WTC11 (cell line): ENCODE measurements at regions not wholly inside any gene's neighbourhood (a gene's known extent, or its start where the extent isn't known, plus 50 kb on each side); places are given as distances from the start of the nearest gene placed in this dataset.
A peak's percentile ranks its signal among the peaks of the same experiment; 100 is the strongest.

Experiments used
- ATAC-seq: fragments of 200-7000 bp; cut with Tn5 transposase; 2 replicates; pipeline ENCODE4 v1.10.0; 2021; ENCODE audit warnings: mild to moderate bottlenecking, moderate library complexity
- CTCF ChIA-PET: fragments of 300-600 bp; sonication (Branson Sonifier 250); formaldehyde crosslinking; loops from one replicate; lab custom pipeline; 2021; ENCODE audit warnings: antibody characterized with exemption; lab: Charles Lee
- POLR2A ChIA-PET: fragments of 350-600 bp; sonication (Branson Sonifier 250); formaldehyde crosslinking; loops from one replicate; lab custom pipeline; 2021; ENCODE audit warnings: antibody characterized with exemption; lab: Charles Lee
- DNase-seq: peaks from one replicate; pipeline ENCODE4 v3.0.0; 2021; ENCODE audit warnings: low spot score
- H3K27ac Mint-ChIP-seq: 2 replicates; pipeline ENCODE4 v1.8.0; 2021; ENCODE audit warnings: mixed read lengths
- H3K27me3 Mint-ChIP-seq: 2 replicates; pipeline ENCODE4 v1.8.0; 2021; ENCODE audit warnings: low read depth, mild to moderate bottlenecking, moderate library complexity, mixed read lengths
- H3K36me3 Mint-ChIP-seq: 2 replicates; pipeline ENCODE4 v1.8.0; 2021; ENCODE audit warnings: mixed read lengths
- H3K4me1 Mint-ChIP-seq: 2 replicates; pipeline ENCODE4 v1.8.0; 2022; ENCODE audit warnings: mixed read lengths
- H3K4me3 Mint-ChIP-seq: 2 replicates; pipeline ENCODE4 v1.8.0; 2021; ENCODE audit warnings: mild to moderate bottlenecking, moderate library complexity, mixed read lengths
- H3K9me3 Mint-ChIP-seq: 2 replicates; pipeline ENCODE4 v1.8.0; 2021; ENCODE audit warnings: mixed read lengths
- AFF4 ChIP-seq: sonication (generic); formaldehyde crosslinking; IDR thresholded peaks from 2 replicates; pipeline ENCODE4 v1.8.1; 2023; ENCODE audit warnings: mild to moderate bottlenecking, missing genetic modification reagents, borderline replicate concordance
- ARID4B ChIP-seq: sonication (generic); formaldehyde crosslinking; IDR thresholded peaks from 2 replicates; pipeline ENCODE4 v1.8.0; 2023; ENCODE audit warnings: missing genetic modification reagents, mild to moderate bottlenecking, borderline replicate concordance
- E2F5 ChIP-seq: sonication (generic); formaldehyde crosslinking; IDR thresholded peaks from 2 replicates; pipeline ENCODE4 v1.8.1; 2022; ENCODE audit warnings: mild to moderate bottlenecking, moderate library complexity, missing genetic modification reagents
- EMX1 ChIP-seq: fragments of 250-450 bp; sonication (Bioruptor Pico); IDR thresholded peaks from 2 replicates; pipeline ENCODE4 v1.8.0; 2021; ENCODE audit warnings: mild to moderate bottlenecking
- GTF2I ChIP-seq: fragments of 250-450 bp; sonication (Bioruptor Pico); conservative IDR thresholded peaks from 2 replicates; pipeline ENCODE4 v1.4.0; 2021; ENCODE audit warnings: mild to moderate bottlenecking
- MYBL2 ChIP-seq: sonication (generic); formaldehyde crosslinking; IDR thresholded peaks from 2 replicates; pipeline ENCODE4 v1.8.1; 2023; ENCODE audit warnings: mild to moderate bottlenecking, moderate library complexity, missing genetic modification reagents
- NFATC4 ChIP-seq: fragments of 250-450 bp; sonication (Bioruptor Pico); IDR thresholded peaks from 2 replicates; pipeline ENCODE4 v1.9.0; 2021; ENCODE audit warnings: mild to moderate bottlenecking
- NFE2L1 ChIP-seq: sonication (generic); formaldehyde crosslinking; IDR thresholded peaks from 2 replicates; pipeline ENCODE4 v1.8.1; 2023; ENCODE audit warnings: missing genetic modification reagents
- NFYB ChIP-seq: sonication (generic); formaldehyde crosslinking; conservative IDR thresholded peaks from 2 replicates; pipeline ENCODE4 v1.8.0; 2022; ENCODE audit warnings: low read depth, missing genetic modification reagents
- NR1H2 ChIP-seq: sonication (generic); formaldehyde crosslinking; IDR thresholded peaks from 2 replicates; pipeline ENCODE4 v1.9.0; 2021; ENCODE audit warnings: mild to moderate bottlenecking, moderate library complexity, missing genetic modification reagents
- TP53 ChIP-seq: sonication (generic); formaldehyde crosslinking; IDR thresholded peaks from 2 replicates; pipeline ENCODE4 v1.8.1; 2023; ENCODE audit warnings: mild to moderate bottlenecking, missing genetic modification reagents
- USF1 ChIP-seq: sonication (generic); formaldehyde crosslinking; IDR thresholded peaks from 2 replicates; pipeline ENCODE4 v1.8.0; 2022; ENCODE audit warnings: mild to moderate bottlenecking, missing genetic modification reagents
- ZBTB21 ChIP-seq: sonication (generic); formaldehyde crosslinking; IDR thresholded peaks from 2 replicates; pipeline ENCODE4 v1.8.1; 2023; ENCODE audit warnings: mild to moderate bottlenecking, missing genetic modification reagents, borderline replicate concordance
- ZNF121 ChIP-seq: sonication (generic); formaldehyde crosslinking; IDR thresholded peaks from 2 replicates; pipeline ENCODE4 v1.8.0; 2023; ENCODE audit warnings: missing genetic modification reagents
- ZNF396 ChIP-seq: fragments of 250-450 bp; sonication (Bioruptor Pico); IDR thresholded peaks from 2 replicates; pipeline ENCODE4 v1.8.0; 2021; ENCODE audit warnings: mild to moderate bottlenecking, moderate library complexity, borderline replicate concordance
- ZNF423 ChIP-seq: fragments of 250-450 bp; sonication (Bioruptor Pico); IDR thresholded peaks from 2 replicates; pipeline ENCODE4 v2.1.2; 2022; ENCODE audit warnings: mild to moderate bottlenecking, moderate library complexity
- ZNF532 ChIP-seq: fragments of 250-450 bp; sonication (Bioruptor Pico); IDR thresholded peaks from 2 replicates; pipeline ENCODE4 v1.9.0; 2021; ENCODE audit warnings: mild to moderate bottlenecking, borderline replicate concordance
- ZNF671 ChIP-seq: fragments of 250-450 bp; sonication (Bioruptor Pico); IDR thresholded peaks from 2 replicates; pipeline ENCODE4 v1.8.0; 2021; ENCODE audit warnings: mild to moderate bottlenecking
- ZSCAN18 ChIP-seq: fragments of 250-450 bp; sonication (Bioruptor Pico); IDR thresholded peaks from 2 replicates; pipeline ENCODE4 v2.1.2; 2022; ENCODE audit warnings: mild to moderate bottlenecking, moderate library complexity

GRCh38 chr6:26232940-26233648, 131.9 kb upstream of the BTN3A2 start:
- ATAC-seq (peak; percentile 38), DNase-seq (no peak)
- Mint-ChIP-seq H3K27ac (peak overlapping the region; percentile 99), H3K4me1 (peaks cover 29% of the 10 kb centered on the region), H3K9me3 (no peaks in the 10 kb centered on the region), H3K36me3 (no peaks in the 10 kb centered on the region), H3K27me3 (no peaks in the 10 kb centered on the region), H3K4me3 (peak overlapping the region; percentile 94)
- ChIA-PET CTCF (interaction anchor here (0.5 to 1.7 kb wide), 3 partner anchors 37 to 943 kb away, joined by 3 to 4 read pairs (median 3); no protein-coding TSS in a partner anchor), POLR2A (interaction anchor here (0.7 to 6.9 kb wide), 33 partner anchors 8 to 1660 kb away, joined by 3 to 216 read pairs (median 12); a partner anchor contains a TSS)
- TF ChIP-seq EMX1 (no peak; the same call in 1 of the 2 replicates), ZNF396 (CRISPR knock-in tag) (no peak), NFYB (CRISPR knock-in tag) (no peak), ARID4B (CRISPR knock-in tag) (peak; percentile 3; the same call in 1 of the 2 replicates), MYBL2 (CRISPR knock-in tag) (no peak), GTF2I (CRISPR knock-in tag) (no peak), ZNF532 (CRISPR knock-in tag) (peak; percentile 53; the same call in 1 of the 2 replicates), NR1H2 (CRISPR knock-in tag) (no peak), NFATC4 (CRISPR knock-in tag) (peak; percentile 37; the same call in 1 of the 2 replicates), AFF4 (CRISPR knock-in tag) (no peak), ZSCAN18 (no peak), E2F5 (CRISPR knock-in tag) (no peak), USF1 (CRISPR knock-in tag) (no peak), ZNF671 (no peak), TP53 (no peak), ZNF121 (CRISPR knock-in tag) (no peak), NFE2L1 (CRISPR knock-in tag) (no peak), ZNF423 (no peak), ZBTB21 (no peak)
